Renal cortex interstitium (tissue), 11 donors: ENCODE measurements at regions not wholly inside any gene's neighbourhood (a gene's known extent, or its start where the extent isn't known, plus 50 kb on each side); places are given as distances from the start of the nearest gene placed in this dataset.
"Not testable (repeated sequence)": the region's sequence is repeated elsewhere in the genome, so short reads cannot be mapped to it uniquely, and the experiment has no call there.

Source experiments
- DNase-seq, 11 donors: peaks; one replicate each; pipeline ENCODE4 v3.0.0-alpha.2; 2013; ENCODE audit warnings: low read depth in 9 of 11, low spot score in 4 of 11; ENCODE audit errors: extremely low read depth in 1 of 11

DNA sequence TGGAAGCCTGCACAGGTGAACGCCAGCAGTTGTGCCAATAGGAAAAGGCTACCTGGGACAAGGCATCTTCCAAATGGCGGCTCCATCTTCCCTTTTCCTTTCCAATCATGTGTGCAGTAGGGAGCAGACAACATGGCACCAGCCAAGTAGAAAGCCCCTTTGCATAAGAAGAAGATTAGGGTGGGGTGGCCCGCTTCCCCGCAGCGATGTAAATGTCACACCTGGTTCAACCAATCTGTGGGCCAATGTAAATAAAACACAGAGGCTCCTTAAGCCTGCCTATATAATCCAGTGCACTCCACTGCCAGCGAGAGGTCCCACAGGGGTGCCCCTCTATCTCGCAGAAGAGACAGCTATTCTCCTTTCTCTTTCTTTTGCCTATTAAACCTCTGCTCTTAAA is 468.4 kb upstream of the CRIM1 start:
- no peak for DNase-seq

DNA sequence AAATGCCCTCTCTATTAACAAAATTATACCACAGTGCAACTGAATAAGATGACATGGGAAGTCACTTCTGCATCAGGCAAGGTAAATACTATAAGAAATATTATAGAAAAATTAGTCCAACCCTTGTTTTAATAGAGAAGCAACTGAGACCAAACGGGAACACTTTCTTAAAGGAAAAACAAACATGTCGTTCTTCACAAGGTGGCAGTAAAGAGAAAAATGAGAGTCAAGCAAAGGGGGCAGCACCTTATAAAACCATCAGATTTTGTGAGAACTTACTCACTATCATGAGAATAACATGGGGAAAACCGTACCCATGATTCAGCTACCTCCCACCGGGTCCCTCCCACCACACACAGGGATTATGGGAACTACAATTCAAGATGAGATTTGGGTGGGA is 481.7 kb upstream of the CRIM1 start:
- DNase-seq = peak in 1 of 11 donors; percentile 3

DNA sequence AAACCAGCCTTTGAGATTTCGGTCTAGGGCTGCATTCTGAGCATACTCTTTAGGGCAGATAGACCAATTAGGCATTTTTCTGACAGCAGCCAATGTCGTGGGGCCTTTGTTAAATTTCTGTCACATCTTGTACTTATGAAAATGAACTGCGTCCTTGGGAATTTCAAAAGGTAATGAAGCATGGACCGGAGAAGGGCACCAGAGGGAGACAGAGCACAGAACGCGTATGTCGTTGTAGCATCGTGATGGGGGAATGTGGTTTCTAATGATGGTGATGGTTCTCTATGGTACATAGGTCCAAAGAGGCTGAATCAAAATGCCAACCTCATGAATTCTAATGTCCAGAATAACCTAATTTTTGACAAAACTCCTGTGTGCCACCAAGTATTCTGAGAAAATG is 483.9 kb upstream of the CRIM1 start:
- no peak for DNase-seq

DNA sequence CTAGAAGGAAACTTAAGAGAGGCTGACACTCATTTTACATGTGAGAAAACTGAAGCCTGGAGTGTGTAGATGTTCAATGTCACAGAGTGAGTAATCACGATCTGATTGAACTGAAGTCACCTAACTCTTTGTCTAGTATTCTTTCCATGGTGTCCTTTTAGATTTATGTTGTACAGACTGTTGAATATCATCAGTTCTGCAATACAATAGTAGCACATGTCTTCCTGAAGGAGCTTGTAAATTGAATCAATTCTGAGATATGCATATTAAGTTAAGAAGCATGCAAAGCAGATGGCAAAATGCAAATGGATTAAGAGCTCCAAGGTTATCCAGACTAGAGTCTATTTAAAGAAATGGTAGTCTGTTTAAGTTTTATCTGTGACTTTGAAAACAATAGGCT is 484.9 kb upstream of the CRIM1 start:
- DNase-seq = no peak

DNA sequence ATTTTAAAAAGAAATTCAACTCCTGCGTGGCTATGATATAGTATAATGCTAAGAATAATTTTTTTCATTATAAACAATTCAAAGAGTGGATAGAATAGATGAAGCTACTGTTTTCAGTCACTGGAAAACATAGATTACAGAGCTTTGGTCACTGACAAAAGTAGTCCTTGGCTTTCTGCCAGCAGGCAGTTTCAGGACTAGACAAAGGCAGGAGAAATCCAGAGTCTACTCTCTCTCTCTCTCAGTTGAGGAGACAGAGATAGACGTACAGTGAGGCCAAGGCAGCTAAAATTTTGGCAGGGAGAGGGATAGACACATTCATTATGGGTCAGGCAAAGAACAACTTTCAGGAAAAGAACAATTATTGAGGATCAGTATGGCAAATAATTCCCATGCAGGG is 491.4 kb upstream of the CRIM1 start:
- no peak for DNase-seq

GRCh38 chr2:35858216-35858615 is 497.4 kb upstream of the CRIM1 start:
- DNase-seq = no peak

DNA sequence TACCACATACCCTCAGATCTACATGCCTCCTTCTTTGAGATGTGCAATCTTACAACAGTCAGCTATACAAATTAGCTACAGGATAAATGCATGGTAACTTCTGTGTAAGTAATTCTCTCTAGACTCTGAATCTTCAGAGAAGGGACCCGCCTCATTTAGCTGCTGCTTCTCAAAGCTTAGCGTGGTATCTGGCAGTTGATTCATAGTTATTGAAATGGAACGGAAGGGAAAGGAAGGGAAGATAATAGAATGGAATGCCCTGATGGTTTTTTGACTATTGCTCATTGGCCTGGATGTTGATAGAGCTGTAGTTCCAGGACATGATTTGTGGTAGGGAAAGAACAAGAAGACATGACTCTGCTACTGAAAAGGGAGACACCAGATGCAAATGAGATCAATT is 498.1 kb upstream of the CRIM1 start:
- DNase-seq = no peak

GRCh38 chr2:35831385-35831784 is 524.2 kb upstream of the CRIM1 start:
- DNase-seq = no peak

DNA sequence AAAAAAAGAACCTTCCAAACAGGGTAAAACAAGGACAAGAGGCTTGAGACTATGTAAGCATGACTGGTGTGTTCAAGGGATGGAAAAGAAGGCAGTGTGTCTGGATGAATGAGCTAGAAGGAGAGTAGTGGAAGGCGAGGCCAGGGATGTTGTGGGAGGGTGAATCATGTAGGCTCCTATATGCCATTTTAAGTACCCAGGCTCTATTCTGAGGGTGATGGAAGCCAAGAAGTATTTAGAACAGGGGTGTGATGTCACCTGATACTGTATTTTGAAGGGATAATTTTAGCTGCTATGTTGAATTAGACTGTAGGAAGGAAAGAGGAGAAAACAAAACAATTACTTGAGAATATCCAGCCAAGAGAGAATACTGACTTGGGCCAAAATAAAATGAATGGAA is 524.7 kb upstream of the CRIM1 start:
- no peak for DNase-seq

- DNase-seq = no peak
Measured at GRCh38 chr2:35827086-35827485, 528.5 kb upstream of the CRIM1 start.

DNA sequence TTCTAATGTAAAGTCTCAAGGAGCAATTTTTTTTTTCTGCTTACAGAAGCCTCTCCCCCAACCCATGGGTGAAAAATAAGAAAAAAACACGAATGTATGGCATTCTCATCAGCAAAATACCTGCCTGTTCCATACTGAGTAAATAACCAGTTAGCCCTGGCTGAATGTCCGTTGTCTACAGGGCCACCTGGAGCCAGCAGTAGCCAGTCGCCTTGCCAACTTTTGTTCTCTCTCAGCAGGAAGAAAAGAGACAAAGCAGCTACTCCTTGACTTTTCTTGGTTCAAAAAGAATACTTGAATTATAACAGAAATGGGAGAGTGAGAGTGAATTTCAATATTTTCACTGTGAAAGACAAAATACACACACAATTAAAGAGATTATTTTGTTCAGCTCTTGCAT is 532.9 kb upstream of the CRIM1 start:
- DNase-seq = no peak

GRCh38 chr2:35821675-35822074 is 533.9 kb upstream of the CRIM1 start:
- DNase-seq = no peak

- no peak for DNase-seq
Measured at GRCh38 chr2:35820391-35820790, 535.2 kb upstream of the CRIM1 start.

DNA sequence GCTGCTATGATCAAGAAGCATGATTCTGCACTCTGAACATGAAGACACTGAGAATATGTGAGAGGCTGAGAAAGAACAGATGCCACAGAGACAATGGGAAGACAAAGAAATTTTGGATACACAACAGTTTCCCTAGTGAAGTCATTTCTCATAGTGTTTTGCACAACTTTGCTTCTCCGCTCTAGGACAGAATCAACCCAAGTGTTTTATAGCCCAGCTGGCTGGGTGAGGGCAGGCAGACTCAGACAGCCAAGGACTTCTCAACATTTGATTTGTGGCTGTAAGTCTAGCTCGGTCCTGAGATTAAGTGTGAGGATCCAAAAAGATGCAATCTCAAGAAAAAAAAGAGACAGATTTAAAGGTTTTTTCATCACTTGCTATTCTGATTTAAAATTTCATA is 536.5 kb upstream of the CRIM1 start:
- no peak for DNase-seq

GRCh38 chr2:35818359-35818758 is 537.2 kb upstream of the CRIM1 start:
- DNase-seq = not testable (repeated sequence)

DNA sequence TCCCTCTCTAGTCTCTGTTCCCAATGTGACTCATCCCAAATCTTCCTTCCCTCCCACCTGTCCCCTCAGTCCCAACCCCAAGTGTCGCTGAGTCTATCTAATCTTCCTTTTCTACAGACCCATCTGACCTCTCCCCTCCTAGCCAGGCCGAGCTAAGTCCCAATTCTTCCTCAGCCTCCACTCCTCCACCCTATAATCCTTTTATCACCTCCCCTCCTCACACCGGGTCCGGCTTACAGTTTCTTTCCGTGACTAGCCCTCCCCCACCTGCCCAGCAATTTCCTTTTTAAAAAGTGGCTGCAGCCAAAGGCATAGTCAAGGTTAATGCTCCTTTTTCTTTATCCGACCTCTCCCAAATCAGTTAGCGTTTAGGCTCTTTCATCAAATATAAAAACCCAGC is 541.0 kb upstream of the CRIM1 start:
- not testable (repeated sequence) for DNase-seq

- DNase-seq = no peak
Measured at GRCh38 chr2:35803126-35803525, 552.5 kb upstream of the CRIM1 start.

DNA sequence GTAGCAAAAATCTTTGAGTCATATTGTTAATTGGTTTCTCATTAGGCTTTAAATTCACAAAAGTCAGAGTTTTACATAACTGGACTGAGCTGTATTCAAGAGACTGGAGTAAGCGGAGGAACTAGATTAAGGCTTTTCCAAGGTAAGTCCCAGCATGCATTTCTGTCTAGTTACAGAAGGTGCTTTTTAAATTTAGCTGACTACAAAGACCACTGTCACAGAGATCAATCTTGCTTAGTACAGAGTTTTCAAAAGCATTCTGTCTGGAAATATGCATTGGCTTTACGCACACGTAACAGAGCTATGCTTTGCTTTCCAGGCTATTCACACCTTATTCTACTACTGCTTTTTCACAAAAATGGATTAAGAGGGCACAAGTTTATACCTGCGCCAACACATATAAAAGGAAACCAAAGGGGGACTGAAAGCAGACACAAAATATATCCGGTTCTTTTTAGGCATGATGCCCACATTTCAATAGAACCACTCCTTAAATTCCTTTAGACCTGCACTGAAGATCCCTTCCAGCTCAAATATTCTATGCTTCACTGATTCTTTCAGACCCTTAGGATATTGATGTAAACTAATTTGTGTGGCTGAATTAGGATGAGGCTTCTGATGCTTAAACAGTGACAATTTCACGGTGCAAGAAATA is 560.7 kb upstream of the CRIM1 start:
- DNase-seq = no peak

- DNase-seq = no peak
Measured at GRCh38 chr2:35790292-35790691, 565.3 kb upstream of the CRIM1 start.

GRCh38 chr2:35788543-35788942 is 567.0 kb upstream of the CRIM1 start:
- DNase-seq = no peak

DNA sequence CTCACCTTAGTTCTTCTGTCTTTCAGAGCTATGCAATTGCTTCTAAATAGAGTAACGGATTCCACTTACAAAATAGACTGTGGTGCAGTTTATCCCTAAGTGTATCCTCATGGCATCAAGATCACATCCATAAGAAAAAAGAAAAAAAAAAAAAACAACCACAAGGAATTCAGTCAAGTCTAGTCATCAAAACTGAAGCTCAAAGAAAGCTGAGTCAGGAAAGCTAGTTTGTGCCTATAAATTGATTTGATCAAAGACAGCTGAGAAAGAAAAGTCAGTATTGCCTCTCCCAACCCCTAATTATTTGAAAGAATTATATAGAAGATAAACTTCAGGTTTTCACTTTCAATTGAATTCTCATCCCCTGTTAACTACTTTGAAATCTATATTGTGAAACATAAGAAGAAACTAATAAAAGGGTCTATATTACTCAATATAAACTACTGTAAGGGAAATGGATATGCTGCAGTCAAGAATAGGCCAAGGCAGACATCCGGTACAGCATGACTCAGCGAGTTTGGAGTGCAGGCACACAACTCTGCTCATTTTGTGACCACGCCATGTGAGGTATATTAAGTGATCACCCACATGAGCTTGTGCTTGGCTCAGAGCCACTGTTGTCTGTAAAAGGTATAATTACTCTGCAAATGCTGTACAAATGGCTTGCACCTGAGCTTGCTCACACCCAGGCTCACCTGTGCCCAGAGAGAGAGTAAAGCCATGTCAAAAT is 568.1 kb upstream of the CRIM1 start:
- DNase-seq = no peak
